Activated CD4-positive, alpha-beta T cell treated with anti-CD3 and anti-CD28 coated beads, Interleukin-10, Interleukin-2, amounts not matched to agents 100 ng/mL and 50 ng/mL, durations not matched to agents 16 hours and 8 hours (primary cell): ENCODE measurements at regions not wholly inside any gene's neighbourhood (a gene's known extent, or its start where the extent isn't known, plus 50 kb on each side); places are given as distances from the start of the nearest gene placed in this dataset.

Experiments used
- DNase-seq: peaks from one replicate; pipeline ENCODE4 v3.0.0-alpha.2; 2020

GRCh38 chr15:70547846-70548487 lies 215.4 kb downstream of the UACA start:
- DNase-seq: peak; percentile 25

- DNase-seq: no peak
Measured at GRCh38 chr15:70545526-70545925, 217.8 kb downstream of the UACA start.

GRCh38 chr15:70541511-70541910 lies 221.8 kb downstream of the UACA start:
- DNase-seq: no peak

- no peak for DNase-seq
Measured at GRCh38 chr15:70539912-70540530, 223.3 kb downstream of the UACA start.

- DNase-seq: no peak
Measured at GRCh38 chr15:70539409-70539808, 223.9 kb downstream of the UACA start.

GRCh38 chr15:70538278-70538677 lies 225.1 kb downstream of the UACA start:
- DNase-seq: no peak

- no peak for DNase-seq
Measured at GRCh38 chr15:70535955-70536338, 227.4 kb downstream of the UACA start.

GRCh38 chr15:70535071-70535954 lies 228.0 kb downstream of the UACA start:
- peak; percentile 61 for DNase-seq

GRCh38 chr15:70533931-70534742 lies 229.2 kb downstream of the UACA start:
- no peak for DNase-seq

- DNase-seq: no peak
Measured at GRCh38 chr15:70532531-70533186, 230.7 kb downstream of the UACA start.

GRCh38 chr15:70531576-70531975 lies 231.8 kb downstream of the UACA start:
- no peak for DNase-seq

GRCh38 chr15:70530906-70531305 lies 232.5 kb downstream of the UACA start:
- no peak for DNase-seq

- no peak for DNase-seq
Measured at GRCh38 chr15:70530503-70530902, 232.9 kb downstream of the UACA start.

- DNase-seq: no peak
Measured at GRCh38 chr15:70530017-70530499, 233.3 kb downstream of the UACA start.

- no peak for DNase-seq
Measured at GRCh38 chr15:70528816-70529215, 234.5 kb downstream of the UACA start.

- peak; percentile 81 for DNase-seq
Measured at GRCh38 chr15:70528270-70528706, 235.1 kb downstream of the UACA start.

- no peak for DNase-seq
Measured at GRCh38 chr15:70526974-70527325, 236.4 kb downstream of the UACA start.

GRCh38 chr15:70526221-70526973 lies 237.0 kb downstream of the UACA start:
- DNase-seq: peak; percentile 18

GRCh38 chr15:70525551-70525950 lies 237.8 kb downstream of the UACA start:
- no peak for DNase-seq

GRCh38 chr15:70524470-70524869 lies 238.9 kb downstream of the UACA start:
- no peak for DNase-seq

GRCh38 chr15:70523616-70524015 lies 239.7 kb downstream of the UACA start:
- no peak for DNase-seq

- no peak for DNase-seq
Measured at GRCh38 chr15:70523192-70523591, 240.2 kb downstream of the UACA start.
